ENCODE measurements at regions not wholly inside any gene's neighbourhood (a gene's known extent, or its start where the extent isn't known, plus 50 kb on each side); places are given as distances from the start of the nearest gene placed in this dataset.

GRCh38 chr12:127912035-127912665 lies 354.8 kb upstream of the TMEM132C start:
- Histone ChIP-seq H3K27me3 (replicated peaks; ENCODE audit: control insufficient read depth, insufficient read depth, low read length) (no peaks in the 10 kb centered on the region), H3K4me3 (replicated peaks; ENCODE audit: low read depth, low read length) (no peak overlapping the region), H3K36me3 (ENCODE audit: control insufficient read depth, insufficient read depth, low read length) (no peaks in the 10 kb centered on the region)
- TF ChIP-seq CTCF (IDR thresholded peaks at IDR 0.05; ENCODE audit: insufficient read depth, low read length, poor library complexity, severe bottlenecking) = no peak
- DNase-seq (ENCODE audit: extremely low read depth, insufficient read length) = no peak

- Histone ChIP-seq H3K27me3 (replicated peaks; ENCODE audit: control insufficient read depth, insufficient read depth, low read length) (no peaks in the 10 kb centered on the region), H3K36me3 (ENCODE audit: control insufficient read depth, insufficient read depth, low read length) (no peaks in the 10 kb centered on the region), H3K4me3 (replicated peaks; ENCODE audit: low read depth, low read length) (no peak overlapping the region)
- DNase-seq (ENCODE audit: extremely low read depth, insufficient read length) = no peak
- no peak for TF ChIP-seq CTCF (IDR thresholded peaks at IDR 0.05; ENCODE audit: insufficient read depth, low read length, poor library complexity, severe bottlenecking)
Observed at GRCh38 chr12:127923501-127923900, 343.5 kb upstream of the TMEM132C start.

GRCh38 chr12:127925971-127926370 lies 341.0 kb upstream of the TMEM132C start:
- Histone ChIP-seq H3K27me3 (replicated peaks; ENCODE audit: control insufficient read depth, insufficient read depth, low read length) (no peaks in the 10 kb centered on the region), H3K36me3 (ENCODE audit: control insufficient read depth, insufficient read depth, low read length) (no peaks in the 10 kb centered on the region), H3K4me3 (replicated peaks; ENCODE audit: low read depth, low read length) (no peak overlapping the region)
- no peak for DNase-seq (ENCODE audit: extremely low read depth, insufficient read length)
- TF ChIP-seq CTCF (IDR thresholded peaks at IDR 0.05; ENCODE audit: insufficient read depth, low read length, poor library complexity, severe bottlenecking) = no peak

- TF ChIP-seq CTCF (IDR thresholded peaks at IDR 0.05; ENCODE audit: insufficient read depth, low read length, poor library complexity, severe bottlenecking) = no peak
- H3K27me3 ChIP-seq (replicated peaks; ENCODE audit: control insufficient read depth, insufficient read depth, low read length) = no peaks in the 10 kb centered on the region
- DNase-seq (ENCODE audit: extremely low read depth, insufficient read length) = no peak
- H3K36me3 ChIP-seq (ENCODE audit: control insufficient read depth, insufficient read depth, low read length) = no peaks in the 10 kb centered on the region
- no peak overlapping the region for H3K4me3 ChIP-seq (replicated peaks; ENCODE audit: low read depth, low read length)
Observed at GRCh38 chr12:127928178-127928577, 338.8 kb upstream of the TMEM132C start.

GRCh38 chr12:127928615-127929571 lies 338.1 kb upstream of the TMEM132C start:
- no peaks in the 10 kb centered on the region for H3K36me3 ChIP-seq (ENCODE audit: control insufficient read depth, insufficient read depth, low read length)
- no peak for TF ChIP-seq CTCF (IDR thresholded peaks at IDR 0.05; ENCODE audit: insufficient read depth, low read length, poor library complexity, severe bottlenecking)
- DNase-seq (ENCODE audit: extremely low read depth, insufficient read length) = no peak
- H3K4me3 ChIP-seq (replicated peaks; ENCODE audit: low read depth, low read length) = no peak overlapping the region
- H3K27me3 ChIP-seq (replicated peaks; ENCODE audit: control insufficient read depth, insufficient read depth, low read length) = no peaks in the 10 kb centered on the region

Data from GM06990 (cell line).